GM23338 (cell line): ENCODE measurements at regions not wholly inside any gene's neighbourhood (a gene's known extent, or its start where the extent isn't known, plus 50 kb on each side); places are given as distances from the start of the nearest gene placed in this dataset.

ENCODE experiments used
- ATAC-seq: fragments of 200-7000 bp; cut with Tn5 transposase; 3 replicates; pipeline ENCODE4 v1.9.1; 2020
- DNase-seq: peaks from one replicate; pipeline ENCODE4 v3.0.0-alpha.2; 2015; ENCODE audit warnings: low spot score
- H2AFZ ChIP-seq: fragments of 200-600 bp; sonication (generic); 2 replicates; pipeline ENCODE4 v1.8.0; 2016; ENCODE audit warnings: antibody characterized with exemption, mild to moderate bottlenecking, moderate library complexity
- H3F3A ChIP-seq: fragments of 200-600 bp; sonication (generic); replicated peaks from 2 replicates; pipeline ENCODE4 v1.8.0; 2017; ENCODE audit warnings: antibody characterized with exemption, mixed run types, low read depth
- H3K27ac ChIP-seq: fragments of 200-600 bp; sonication (generic); 2 replicates; pipeline ENCODE4 v1.6.1; 2016; ENCODE audit warnings: low read depth
- H3K27me3 ChIP-seq: fragments of 200-600 bp; sonication (generic); 2 replicates; pipeline ENCODE4 v1.8.0; 2016; ENCODE audit warnings: mild to moderate bottlenecking, mixed run types, moderate library complexity; ENCODE audit not compliant: insufficient read depth
- H3K36me3 ChIP-seq: fragments of 200-600 bp; sonication (generic); 2 replicates; pipeline ENCODE4 v1.8.0; 2016; ENCODE audit warnings: mild to moderate bottlenecking; ENCODE audit not compliant: insufficient read depth
- H3K4me1 ChIP-seq: fragments of 200-600 bp; sonication (generic); 2 replicates; pipeline ENCODE4 v1.8.0; 2016; ENCODE audit warnings: mild to moderate bottlenecking, moderate library complexity; ENCODE audit not compliant: insufficient read depth
- H3K4me2 ChIP-seq: fragments of 200-600 bp; sonication (generic); 2 replicates; pipeline ENCODE4 v1.7.1; 2017; ENCODE audit warnings: mixed run types
- H3K4me3 ChIP-seq: fragments of 200-600 bp; sonication (generic); 2 replicates; pipeline ENCODE4 v1.6.1; 2016; ENCODE audit warnings: mixed run types
- H3K79me2 ChIP-seq: fragments of 200-600 bp; sonication (generic); replicated peaks from 2 replicates; pipeline ENCODE4 v1.8.0; 2017; ENCODE audit warnings: mild to moderate bottlenecking; ENCODE audit not compliant: insufficient read depth
- H3K9me2 ChIP-seq: fragments of 200-600 bp; sonication (generic); 2 replicates; pipeline ENCODE4 v1.8.0; 2017; ENCODE audit not compliant: insufficient read depth
- H4K20me1 ChIP-seq: fragments of 200-600 bp; sonication (generic); replicated peaks from 2 replicates; pipeline ENCODE4 v1.8.0; 2017; ENCODE audit warnings: mild to moderate bottlenecking; ENCODE audit not compliant: insufficient read depth
- H3K27ac Mint-ChIP-seq: 2 replicates; pipeline ENCODE4 v1.8.0; 2020; ENCODE audit warnings: inconsistent platforms, mild to moderate bottlenecking, moderate library complexity, mixed read lengths
- H3K27me3 Mint-ChIP-seq: 3 replicates; pipeline ENCODE4 v1.8.0; 2022; ENCODE audit warnings: low read depth, mild to moderate bottlenecking, moderate library complexity, mixed read lengths, inconsistent platforms; ENCODE audit not compliant: insufficient read depth, poor library complexity
- H3K36me3 Mint-ChIP-seq: 3 replicates; pipeline ENCODE4 v1.8.0; 2021; ENCODE audit warnings: low read depth, mild to moderate bottlenecking, inconsistent platforms, moderate library complexity, mixed read lengths
- H3K4me1 Mint-ChIP-seq: 3 replicates; pipeline ENCODE4 v1.8.0; 2020; ENCODE audit warnings: mild to moderate bottlenecking, inconsistent platforms, mixed read lengths
- H3K4me3 Mint-ChIP-seq: 3 replicates; pipeline ENCODE4 v1.8.0; 2021; ENCODE audit warnings: moderate library complexity, mild to moderate bottlenecking, inconsistent platforms, mixed read lengths
- H3K9me3 Mint-ChIP-seq: 3 replicates; pipeline ENCODE4 v1.8.0; 2020; ENCODE audit warnings: moderate library complexity, mild to moderate bottlenecking, inconsistent platforms, mixed read lengths
- CREB1 ChIP-seq: fragments of 250-450 bp; sonication (Bioruptor Pico); IDR thresholded peaks from 2 replicates; pipeline ENCODE4 v1.5.0; 2020; ENCODE audit warnings: low read depth, mild to moderate bottlenecking, moderate library complexity
- ETS1 ChIP-seq: IDR thresholded peaks from 2 replicates; pipeline ENCODE4 v1.6.1; 2016; ENCODE audit warnings: antibody characterized with exemption
- EZH2 ChIP-seq: fragments of 200-600 bp; sonication (generic); IDR thresholded peaks from one replicate; pipeline ENCODE4 v1.8.0; 2017; ENCODE audit warnings: antibody characterized with exemption, mild to moderate bottlenecking, low read depth; ENCODE audit not compliant: unreplicated experiment
- EZH2phosphoT487 ChIP-seq: fragments of 200-600 bp; sonication (generic); IDR thresholded peaks from one replicate; pipeline ENCODE4 v1.8.1; 2018; ENCODE audit warnings: antibody characterized with exemption; ENCODE audit not compliant: unreplicated experiment
- JUNB ChIP-seq: IDR thresholded peaks from one replicate; pipeline ENCODE4 v1.6.1; 2016; ENCODE audit warnings: antibody characterized with exemption; ENCODE audit not compliant: unreplicated experiment
- NANOG ChIP-seq: IDR thresholded peaks from 2 replicates; pipeline ENCODE4 v1.6.1; 2016; ENCODE audit warnings: antibody characterized with exemption, borderline replicate concordance
- POLR2AphosphoS5 ChIP-seq: IDR thresholded peaks from 2 replicates; pipeline ENCODE4 v1.6.1; 2016; ENCODE audit warnings: antibody characterized with exemption, low read depth
- REST ChIP-seq: IDR thresholded peaks from one replicate; pipeline ENCODE4 v1.6.1; 2018; ENCODE audit warnings: antibody characterized with exemption; ENCODE audit not compliant: unreplicated experiment
- STAT1 ChIP-seq: IDR thresholded peaks from one replicate; pipeline ENCODE4 v1.6.1; 2016; ENCODE audit warnings: antibody characterized with exemption; ENCODE audit not compliant: unreplicated experiment
- ZNF114 ChIP-seq: fragments of 250-450 bp; sonication (Bioruptor Pico); IDR thresholded peaks from 2 replicates; pipeline ENCODE4 v1.5.0; 2020; ENCODE audit warnings: mild to moderate bottlenecking, moderate library complexity
- ZNF331 ChIP-seq: fragments of 250-450 bp; sonication (Bioruptor Pico); IDR thresholded peaks from 2 replicates; pipeline ENCODE4 v1.5.0; 2020; ENCODE audit warnings: low read depth, mild to moderate bottlenecking, moderate library complexity
- ZNF462 ChIP-seq: fragments of 250-450 bp; sonication (Bioruptor Pico); IDR thresholded peaks from 2 replicates; pipeline ENCODE4 v1.5.0; 2020; ENCODE audit warnings: mild to moderate bottlenecking, moderate library complexity

GRCh38 chr3:64344721-64345207 lies 119.5 kb upstream of the PRICKLE2 start (continued):
- TF ChIP-seq ETS1 (no peak), CREB1 (peak; percentile 46; the same call in 1 of the 2 replicates)

GRCh38 chr3:64343689-64344430 lies 118.6 kb upstream of the PRICKLE2 start:
- H3K27ac ChIP-seq = no peak overlapping the region
- no peak for ATAC-seq
- TF ChIP-seq JUNB = no peak
- TF ChIP-seq ZNF462 (CRISPR knock-in tag) = no peak
- TF ChIP-seq ZNF331 (CRISPR knock-in tag) = no peak
- no peak for TF ChIP-seq POLR2AphosphoS5
- TF ChIP-seq STAT1 = no peak
- TF ChIP-seq ZNF114 (CRISPR knock-in tag) = no peak
- no peak for TF ChIP-seq EZH2phosphoT487
- no peak for TF ChIP-seq EZH2
- no peak for TF ChIP-seq NANOG
- TF ChIP-seq REST = no peak
- no peak for TF ChIP-seq CREB1

More at GRCh38 chr3:64343689-64344430, 118.6 kb upstream of the PRICKLE2 start:
- no peak for DNase-seq
- Histone ChIP-seq H3K4me1 (peaks cover 31% of the 10 kb centered on the region), H3F3A (no peaks in the 10 kb centered on the region), H3K36me3 (no peaks in the 10 kb centered on the region), H4K20me1 (no peaks in the 10 kb centered on the region), H3K79me2 (no peaks in the 10 kb centered on the region), H3K27me3 (no peaks in the 10 kb centered on the region), H3K9me2 (0 out of 2 replicates have a peak, but pooled peaks cover 3% of the 10 kb centered on the region), H3K4me2 (no peak overlapping the region; the same call in 1 of the 2 replicates), H3K4me3 (no peak overlapping the region), H2AFZ (no peak overlapping the region)
- Mint-ChIP-seq H3K27me3 (peaks cover 5% of the 10 kb centered on the region), H3K27ac (peak overlapping the region; percentile 66), H3K9me3 (no peaks in the 10 kb centered on the region; the same call in 2 of the 3 replicates), H3K36me3 (no peaks in the 10 kb centered on the region), H3K4me3 (no peak overlapping the region), H3K4me1 (peaks cover 52% of the 10 kb centered on the region)
